Spleen (tissue), 11 donors: ENCODE measurements at regions not wholly inside any gene's neighbourhood (a gene's known extent, or its start where the extent isn't known, plus 50 kb on each side); places are given as distances from the start of the nearest gene placed in this dataset.
A peak's percentile ranks its signal among the peaks of the same experiment; 100 is the strongest.

Experiments
- DNase-seq: peaks from one replicate; pipeline ENCODE4 v3.0.0-alpha.2; 2020
- H3K27ac ChIP-seq, 8 donors: fragments of 200-600 bp; sonication (generic) in 7 of 8; 1 replicate in 4 of 8; 2 replicates in 4 of 8; pipeline versions ENCODE4 v1.5.0 to v1.8.0; 2016 to 2021; ENCODE audit warnings: inconsistent platforms in 4 of 8, mild to moderate bottlenecking in 4 of 8, moderate library complexity in 1 of 8
- H3K27me3 ChIP-seq, 7 donors: fragments of 200-600 bp; sonication (generic) in 6 of 7; replicated peaks in 1 of 7; 1 replicate in 4 of 7; 2 replicates in 3 of 7; pipeline versions ENCODE4 v1.5.0 to v1.8.0; 2016 to 2021; ENCODE audit warnings: inconsistent platforms in 3 of 7, mild to moderate bottlenecking in 1 of 7
- H3K36me3 ChIP-seq, 6 donors: fragments of 200-600 bp; sonication (generic) in 5 of 6; 1 replicate in 4 of 6; 2 replicates in 2 of 6; pipeline versions ENCODE4 v1.5.0 to v1.8.0; 2016 to 2021; ENCODE audit warnings: inconsistent platforms in 2 of 6
- H3K4me1 ChIP-seq, 6 donors: fragments of 200-600 bp; sonication (generic) in 5 of 6; 1 replicate in 3 of 6; 2 replicates in 3 of 6; pipeline versions ENCODE4 v1.5.0 to v1.8.0; 2016 to 2021; ENCODE audit warnings: inconsistent platforms in 3 of 6
- H3K4me3 ChIP-seq, 8 donors: fragments of 200-600 bp; sonication (generic) in 7 of 8; 1 replicate in 4 of 8; 2 replicates in 4 of 8; pipeline versions ENCODE4 v1.5.0 to v1.8.0; 2016 to 2021; ENCODE audit warnings: inconsistent platforms in 4 of 8, mild to moderate bottlenecking in 4 of 8, moderate library complexity in 2 of 8
- H3K9me3 ChIP-seq, 8 donors: fragments of 200-600 bp; sonication (generic) in 7 of 8; 1 replicate in 4 of 8; 2 replicates in 4 of 8; pipeline versions ENCODE4 v1.5.0 to v1.8.0; 2016 to 2021; ENCODE audit warnings: inconsistent platforms in 4 of 8
- POLR2A ChIP-seq, 3 donors: fragments of 450-650 bp; IDR thresholded peaks; one replicate each; pipeline ENCODE4 v1.5.1; 2017; ENCODE audit warnings: antibody characterized with exemption in 3 of 3, mild to moderate bottlenecking in 1 of 3
- POLR2AphosphoS5 ChIP-seq, 3 donors: sonication (generic); formaldehyde crosslinking; IDR thresholded peaks; one replicate each; pipeline ENCODE4 v1.5.1; 2017; ENCODE audit warnings: antibody characterized with exemption in 3 of 3
- WGBS, 5 donors: extraction: QIAGEN DNeasy Blood & Tissue Kit in 3 of 5; methylation state at CpG; one replicate each; pipeline versions ENCODE4 v1.1.5 to v1.1.7; 2013 to 2018; 5-methylcytosine and 5-hydroxymethylcytosine counted together
- intact Hi-C: fragments of 100-400 bp; cut with DNase I; formaldehyde crosslinking; loops from one replicate; pipeline ENCODE4 v1.15.0; 2023; ENCODE audit warnings: low total_unique reads
- TF ChIP-seq, protein P1 (sequence below), 11 experiments: fragments of 200-600 bp in 7 of 11; fragments of 450-650 bp in 4 of 11; sonication (generic) in 4 of 11; IDR thresholded peaks in 8 of 11; conservative IDR thresholded peaks in 3 of 11; 1 replicate in 7 of 11; 2 replicates in 4 of 11; pipeline versions ENCODE4 v1.4.0 to v1.8.0; 2016 to 2021; ENCODE audit warnings: antibody characterized with exemption in 11 of 11, inconsistent platforms in 4 of 11, mild to moderate bottlenecking in 1 of 11
- donor health status: healthy with polysubstance abuse.
- donor health status: DM: no; HTN: no; CAD: no; lungs with moderate emphysema.
- donor health status: DM: no; HTN: no; CAD: no.
- donor health status: Bipolar disorder and iron deficiency.
- donor health status: healthy.
- donor health status: DM: no; HTN: no; CAD: no.
- donor health status: DM: yes; HTN: yes; CAD: no.

DNA sequence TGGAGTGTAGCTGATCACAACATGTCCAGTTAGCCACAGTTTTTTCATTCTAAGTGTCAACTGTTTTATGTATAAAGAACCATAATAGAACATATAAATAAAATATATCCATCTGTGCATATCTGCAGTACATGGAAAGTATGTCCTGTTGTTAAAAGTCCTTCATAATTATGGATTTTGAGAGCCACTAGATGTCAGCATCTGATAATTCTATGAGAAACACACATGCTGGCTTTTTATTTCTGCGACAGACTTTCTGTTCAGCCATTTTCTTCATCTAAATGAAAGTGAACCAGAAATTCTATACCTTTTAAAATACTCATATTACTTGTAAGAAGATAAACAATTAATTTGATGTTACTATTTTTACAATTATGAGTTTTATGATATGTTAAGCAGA, 251.5 kb downstream of the GPM6A start:
- no peak for DNase-seq
- no peak overlapping the region for H3K4me3 ChIP-seq
- no peak for TF ChIP-seq POLR2A (IDR thresholded peaks at IDR 0.05)
- no peak for TF ChIP-seq POLR2AphosphoS5 (IDR thresholded peaks at IDR 0.05)
- TF ChIP-seq, protein P1, sequence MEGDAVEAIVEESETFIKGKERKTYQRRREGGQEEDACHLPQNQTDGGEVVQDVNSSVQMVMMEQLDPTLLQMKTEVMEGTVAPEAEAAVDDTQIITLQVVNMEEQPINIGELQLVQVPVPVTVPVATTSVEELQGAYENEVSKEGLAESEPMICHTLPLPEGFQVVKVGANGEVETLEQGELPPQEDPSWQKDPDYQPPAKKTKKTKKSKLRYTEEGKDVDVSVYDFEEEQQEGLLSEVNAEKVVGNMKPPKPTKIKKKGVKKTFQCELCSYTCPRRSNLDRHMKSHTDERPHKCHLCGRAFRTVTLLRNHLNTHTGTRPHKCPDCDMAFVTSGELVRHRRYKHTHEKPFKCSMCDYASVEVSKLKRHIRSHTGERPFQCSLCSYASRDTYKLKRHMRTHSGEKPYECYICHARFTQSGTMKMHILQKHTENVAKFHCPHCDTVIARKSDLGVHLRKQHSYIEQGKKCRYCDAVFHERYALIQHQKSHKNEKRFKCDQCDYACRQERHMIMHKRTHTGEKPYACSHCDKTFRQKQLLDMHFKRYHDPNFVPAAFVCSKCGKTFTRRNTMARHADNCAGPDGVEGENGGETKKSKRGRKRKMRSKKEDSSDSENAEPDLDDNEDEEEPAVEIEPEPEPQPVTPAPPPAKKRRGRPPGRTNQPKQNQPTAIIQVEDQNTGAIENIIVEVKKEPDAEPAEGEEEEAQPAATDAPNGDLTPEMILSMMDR (IDR thresholded peaks at IDR 0.05 in 8 of 11, conservative IDR thresholded peaks at IDR 0.05 in 3 of 11) = peak in 6 of 11 experiments; percentile 9 to 32 (median 20)
- no peaks in the 10 kb centered on the region for H3K9me3 ChIP-seq
- WGBS, 5 donors = 28 to 62% (median 48%) methylated on average over 1 of the region's 1 CpG
- no peak overlapping the region for H3K27ac ChIP-seq
- no peaks in the 10 kb centered on the region for H3K27me3 ChIP-seq
- no peaks in the 10 kb centered on the region for H3K4me1 ChIP-seq
- intact Hi-C loops = loop anchor here (5.0 kb wide), 1 partner anchor 332 kb away; no protein-coding TSS in a partner anchor
- H3K36me3 ChIP-seq = no peaks in the 10 kb centered on the region

DNA sequence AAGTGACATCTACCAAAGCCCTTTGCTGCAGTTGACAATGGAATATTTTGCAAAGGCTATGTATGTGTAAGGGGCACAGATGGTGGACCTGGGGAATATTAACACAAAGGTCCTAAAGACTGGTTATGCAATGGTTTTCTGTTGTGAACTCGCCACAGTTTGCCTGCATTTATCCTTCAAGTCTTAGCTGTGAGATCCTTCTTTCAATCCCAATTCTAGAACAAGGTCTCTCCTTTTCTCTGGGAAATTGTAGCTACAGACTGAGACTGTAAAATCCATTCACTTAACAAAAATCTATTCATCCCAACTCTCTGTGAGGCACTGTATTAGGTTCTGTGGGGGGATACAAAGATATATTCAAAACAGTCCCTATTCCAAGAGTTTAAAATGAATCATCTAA, 250.4 kb downstream of the GPM6A start:
- Histone ChIP-seq H3K36me3 (no peaks in the 10 kb centered on the region), H3K4me3 (no peak overlapping the region), H3K27ac (no peak overlapping the region), H3K9me3 (no peaks in the 10 kb centered on the region), H3K27me3 (no peaks in the 10 kb centered on the region), H3K4me1 (no peaks in the 10 kb centered on the region)
- no peak for DNase-seq
- no peak for TF ChIP-seq POLR2A (IDR thresholded peaks at IDR 0.05)
- TF ChIP-seq, protein P1 (IDR thresholded peaks at IDR 0.05 in 8 of 11, conservative IDR thresholded peaks at IDR 0.05 in 3 of 11) = no peak
- TF ChIP-seq POLR2AphosphoS5 (IDR thresholded peaks at IDR 0.05) = no peak
- 80 to 92% (median 88%) methylated on average over 1 of the region's 1 CpG for WGBS, 5 donors
- intact Hi-C loops = loop anchor here (5.0 kb wide), 1 partner anchor 331 kb away; no protein-coding TSS in a partner anchor

DNA sequence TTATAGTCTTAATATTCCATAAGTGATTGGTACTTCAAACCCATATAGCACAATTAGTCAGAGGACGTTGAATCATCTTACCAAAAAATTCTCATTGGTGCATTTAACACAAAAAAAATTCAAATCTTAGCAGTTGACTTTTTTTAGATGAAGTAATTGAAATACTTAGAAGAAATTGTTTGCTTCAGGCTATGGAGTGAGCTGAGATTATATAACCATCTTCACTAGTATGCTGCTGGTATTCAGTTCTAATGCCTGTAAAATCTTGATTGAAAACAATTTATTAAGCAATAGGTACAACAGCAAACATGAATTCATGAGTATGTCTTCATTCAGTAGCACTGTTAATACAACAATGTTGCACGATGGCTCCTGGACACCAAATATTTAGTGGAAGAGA, 250.0 kb downstream of the GPM6A start:
- H3K9me3 ChIP-seq = no peaks in the 10 kb centered on the region
- no peak for TF ChIP-seq POLR2A (IDR thresholded peaks at IDR 0.05)
- TF ChIP-seq, protein P1 (IDR thresholded peaks at IDR 0.05 in 8 of 11, conservative IDR thresholded peaks at IDR 0.05 in 3 of 11) = no peak
- no peak for TF ChIP-seq POLR2AphosphoS5 (IDR thresholded peaks at IDR 0.05)
- H3K27ac ChIP-seq = no peak overlapping the region
- intact Hi-C loops = loop anchor here (5.0 kb wide), 1 partner anchor 330 kb away; no protein-coding TSS in a partner anchor
- 45 to 48% (median 46%) methylated on average over 2 of the region's 2 CpGs for WGBS, 5 donors
- no peak overlapping the region for H3K4me3 ChIP-seq
- no peak for DNase-seq
- H3K4me1 ChIP-seq = no peaks in the 10 kb centered on the region
- no peaks in the 10 kb centered on the region for H3K27me3 ChIP-seq
- H3K36me3 ChIP-seq = no peaks in the 10 kb centered on the region

DNA sequence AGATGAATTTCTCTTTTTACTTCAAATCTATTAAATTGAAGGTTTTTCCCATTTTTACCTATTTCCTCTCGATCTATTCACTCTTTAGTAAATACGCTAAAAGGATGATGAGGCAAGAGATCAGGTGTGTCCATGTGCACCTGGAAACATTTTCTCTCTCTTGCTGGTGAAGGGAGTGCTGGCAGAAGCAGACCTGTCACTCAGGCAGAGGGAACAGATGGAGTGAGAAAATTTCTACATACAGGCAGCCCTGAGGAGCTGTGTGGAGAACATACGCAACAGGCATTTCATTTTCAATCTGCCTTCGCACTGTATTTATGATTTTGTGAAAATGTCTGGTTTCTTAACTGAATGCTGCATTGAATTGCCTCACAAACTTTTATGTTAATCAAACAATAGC, 249.5 kb downstream of the GPM6A start:
- TF ChIP-seq POLR2AphosphoS5 (IDR thresholded peaks at IDR 0.05) (no peak), POLR2A (IDR thresholded peaks at IDR 0.05) (no peak)
- TF ChIP-seq, protein P1 (IDR thresholded peaks at IDR 0.05 in 8 of 11, conservative IDR thresholded peaks at IDR 0.05 in 3 of 11) = no peak
- no peaks in the 10 kb centered on the region for H3K27me3 ChIP-seq
- no peak overlapping the region for H3K4me3 ChIP-seq
- intact Hi-C loops = loop anchor here (5.0 kb wide), 1 partner anchor 330 kb away; no protein-coding TSS in a partner anchor
- H3K36me3 ChIP-seq = no peaks in the 10 kb centered on the region
- no peak overlapping the region for H3K27ac ChIP-seq
- no peaks in the 10 kb centered on the region for H3K9me3 ChIP-seq
- 93 to 98% (median 97%) methylated on average over 4 of the region's 4 CpGs for WGBS, 5 donors
- no peak for DNase-seq
- H3K4me1 ChIP-seq = no peaks in the 10 kb centered on the region
